ENCODE measurements at regions not wholly inside any gene's neighbourhood (a gene's known extent, or its start where the extent isn't known, plus 50 kb on each side); places are given as distances from the start of the nearest gene placed in this dataset.

DNA sequence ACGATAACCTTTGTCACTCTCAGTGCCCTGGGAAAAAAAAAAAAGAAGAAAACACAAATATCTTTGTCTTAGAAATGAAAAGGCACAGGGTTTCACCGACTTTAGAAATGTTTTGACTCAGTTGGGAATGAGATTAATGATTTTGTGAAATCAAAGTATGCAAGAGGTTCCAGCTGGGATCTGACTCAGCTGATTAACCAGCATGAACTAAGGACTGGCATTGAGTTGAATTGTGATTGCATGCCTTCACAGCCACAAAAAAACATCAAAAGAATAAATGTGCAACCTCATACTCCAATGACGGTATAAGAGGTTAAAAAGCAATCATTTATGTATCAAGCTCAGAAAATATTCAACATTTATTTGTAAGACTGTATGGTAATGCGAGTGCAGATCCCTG, 566.6 kb upstream of the DSEL start:
- no peak for TF ChIP-seq EZH2 (IDR thresholded peaks at IDR 0.05; ENCODE audit: low read depth)
- TF ChIP-seq, protein P1, sequence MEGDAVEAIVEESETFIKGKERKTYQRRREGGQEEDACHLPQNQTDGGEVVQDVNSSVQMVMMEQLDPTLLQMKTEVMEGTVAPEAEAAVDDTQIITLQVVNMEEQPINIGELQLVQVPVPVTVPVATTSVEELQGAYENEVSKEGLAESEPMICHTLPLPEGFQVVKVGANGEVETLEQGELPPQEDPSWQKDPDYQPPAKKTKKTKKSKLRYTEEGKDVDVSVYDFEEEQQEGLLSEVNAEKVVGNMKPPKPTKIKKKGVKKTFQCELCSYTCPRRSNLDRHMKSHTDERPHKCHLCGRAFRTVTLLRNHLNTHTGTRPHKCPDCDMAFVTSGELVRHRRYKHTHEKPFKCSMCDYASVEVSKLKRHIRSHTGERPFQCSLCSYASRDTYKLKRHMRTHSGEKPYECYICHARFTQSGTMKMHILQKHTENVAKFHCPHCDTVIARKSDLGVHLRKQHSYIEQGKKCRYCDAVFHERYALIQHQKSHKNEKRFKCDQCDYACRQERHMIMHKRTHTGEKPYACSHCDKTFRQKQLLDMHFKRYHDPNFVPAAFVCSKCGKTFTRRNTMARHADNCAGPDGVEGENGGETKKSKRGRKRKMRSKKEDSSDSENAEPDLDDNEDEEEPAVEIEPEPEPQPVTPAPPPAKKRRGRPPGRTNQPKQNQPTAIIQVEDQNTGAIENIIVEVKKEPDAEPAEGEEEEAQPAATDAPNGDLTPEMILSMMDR (conservative IDR thresholded peaks at IDR 0.05): no peak
